H1 (cell line): ENCODE measurements at regions not wholly inside any gene's neighbourhood (a gene's known extent, or its start where the extent isn't known, plus 50 kb on each side); places are given as distances from the start of the nearest gene placed in this dataset.

Experiments
- CTCF ChIA-PET: fragments of 300-600 bp; sonication (Branson Sonifier 250); formaldehyde crosslinking; loops from one replicate; lab custom pipeline; 2021; ENCODE audit not compliant: partially characterized antibody; lab: Charles Lee
- POLR2A ChIA-PET: fragments of 300-600 bp; sonication (Branson Sonifier 250); formaldehyde crosslinking; loops from one replicate; lab custom pipeline; 2021; ENCODE audit warnings: inconsistent platforms; ENCODE audit not compliant: partially characterized antibody; lab: Charles Lee
- DNase-seq, 2 experiments: peaks; one replicate each; pipeline versions ENCODE4 v3.0.0 to v3.0.0-alpha.2; 2010 to 2022; ENCODE audit warnings: low spot score in 2 of 2, low read depth in 1 of 2, mixed read lengths in 1 of 2
- FAIRE-seq: peaks from 2 replicates; lab custom pipeline; 2011; peaks lifted over from hg19 to GRCh38; lab: Jason Lieb, UNC
- H2AFZ ChIP-seq: 2 replicates; pipeline ENCODE4 v1.8.1; 2012; ENCODE audit warnings: low read length, inconsistent platforms
- H2AK5ac ChIP-seq: 2 replicates; pipeline ENCODE4 v1.6.1; 2013; ENCODE audit warnings: low read depth, low read length
- H2BK120ac ChIP-seq: replicated peaks from 2 replicates; pipeline ENCODE3; 2013; ENCODE audit warnings: low read depth, low read length, inconsistent platforms
- H2BK12ac ChIP-seq: 2 replicates; pipeline ENCODE4 v1.6.1; 2013; ENCODE audit warnings: low read depth, low read length
- H2BK15ac ChIP-seq: 2 replicates; pipeline ENCODE4 v1.6.1; 2013; ENCODE audit warnings: low read length
- H2BK20ac ChIP-seq: 2 replicates; pipeline ENCODE4 v1.6.1; 2013; ENCODE audit warnings: low read length
- H2BK5ac ChIP-seq: 2 replicates; pipeline ENCODE4 v1.6.1; 2013; ENCODE audit warnings: low read depth, low read length
- H3K14ac ChIP-seq: 2 replicates; pipeline ENCODE4 v1.6.1; 2013; ENCODE audit warnings: inconsistent platforms; ENCODE audit not compliant: insufficient read length
- H3K18ac ChIP-seq: 2 replicates; pipeline ENCODE4 v1.6.1; 2013; ENCODE audit warnings: low read length; ENCODE audit errors: extremely low read depth
- H3K23ac ChIP-seq: 2 replicates; pipeline ENCODE4 v1.6.1; 2013; ENCODE audit warnings: inconsistent platforms; ENCODE audit not compliant: insufficient read length
- H3K23me2 ChIP-seq: 2 replicates; pipeline ENCODE4 v1.6.1; 2013; ENCODE audit warnings: low read depth, low read length
- H3K27ac ChIP-seq: 2 replicates; pipeline ENCODE4 v1.6.1; 2011; ENCODE audit warnings: low read depth, low read length, inconsistent platforms
- H3K27me3 ChIP-seq, 4 experiments: replicated peaks in 1 of 4; 1 replicate in 1 of 4; 2 replicates in 3 of 4; pipeline versions ENCODE4 v1.6.1 to v1.8.1; 2011 to 2013; ENCODE audit warnings: low read length in 3 of 4, mild to moderate bottlenecking in 3 of 4, inconsistent platforms in 2 of 4, mixed read lengths in 2 of 4, moderate library complexity in 1 of 4; ENCODE audit not compliant: control insufficient read depth in 3 of 4, insufficient read depth in 3 of 4; ENCODE audit errors: extremely low read depth in 1 of 4
- H3K36me3 ChIP-seq, 4 experiments: 2 replicates each; pipeline versions ENCODE4 v1.6.1 to v1.8.1; 2011 to 2013; ENCODE audit warnings: mild to moderate bottlenecking in 4 of 4, low read length in 3 of 4, moderate library complexity in 2 of 4, control low read depth in 1 of 4, inconsistent platforms in 1 of 4; ENCODE audit not compliant: insufficient read depth in 4 of 4, control insufficient read depth in 2 of 4
- H3K4ac ChIP-seq: replicated peaks from 2 replicates; pipeline ENCODE3; 2013; ENCODE audit warnings: low read length, low read depth, mixed read lengths, inconsistent platforms; ENCODE audit not compliant: insufficient read length
- H3K4me1 ChIP-seq, 4 experiments: replicated peaks in 1 of 4; 1 replicate in 1 of 4; 2 replicates in 3 of 4; pipeline versions ENCODE4 v1.6.1 to v1.8.1; 2011 to 2013; ENCODE audit warnings: low read length in 3 of 4, inconsistent platforms in 2 of 4, mixed read lengths in 1 of 4; ENCODE audit not compliant: insufficient read depth in 4 of 4, control insufficient read depth in 3 of 4
- H3K4me2 ChIP-seq, 2 experiments: 2 replicates each; pipeline versions ENCODE4 v1.6.1 to v1.8.1; 2011 to 2013; ENCODE audit warnings: low read depth in 2 of 2, low read length in 2 of 2, control low read depth in 1 of 2, inconsistent platforms in 1 of 2, mild to moderate bottlenecking in 1 of 2; ENCODE audit not compliant: insufficient read depth in 1 of 2
- H3K4me3 ChIP-seq, 4 experiments: fragments of 200-600, 300-600 bp in 1 of 4; sonication (generic), shearing (Covaris generic), sonication (Bioruptor Twin) in 1 of 4; 2 replicates each; pipeline versions ENCODE4 v1.5.1 to v1.8.1; 2011 to 2016; ENCODE audit warnings: low read length in 4 of 4, low read depth in 3 of 4, control low read depth in 2 of 4, inconsistent platforms in 2 of 4, mild to moderate bottlenecking in 2 of 4, mixed read lengths in 1 of 4, moderate library complexity in 1 of 4; ENCODE audit not compliant: insufficient read depth in 2 of 4; ENCODE audit errors: extremely low read depth in 1 of 4
- H3K56ac ChIP-seq: replicated peaks from 2 replicates; pipeline ENCODE3; 2013; ENCODE audit warnings: low read depth, mild to moderate bottlenecking, mixed read lengths, low read length, inconsistent platforms; ENCODE audit not compliant: insufficient read length
- H3K79me1 ChIP-seq: 2 replicates; pipeline ENCODE4 v1.6.1; 2013; ENCODE audit warnings: low read depth, low read length, control low read depth
- H3K79me2 ChIP-seq, 2 experiments: 2 replicates each; pipeline versions ENCODE4 v1.6.1 to v1.8.1; 2012 to 2013; ENCODE audit warnings: low read length in 2 of 2, mild to moderate bottlenecking in 2 of 2, inconsistent platforms in 1 of 2; ENCODE audit not compliant: insufficient read depth in 2 of 2, control insufficient read depth in 1 of 2
- H3K9ac ChIP-seq, 4 experiments: replicated peaks in 1 of 4; 1 replicate in 1 of 4; 2 replicates in 3 of 4; pipeline versions ENCODE4 v1.6.1 to v1.8.1; 2011 to 2013; ENCODE audit warnings: low read depth in 3 of 4, low read length in 3 of 4, control low read depth in 2 of 4, mild to moderate bottlenecking in 2 of 4, moderate library complexity in 2 of 4, inconsistent platforms in 1 of 4; ENCODE audit errors: extremely low read depth in 1 of 4
- H3K9me3 ChIP-seq, 2 experiments: 2 replicates each; pipeline versions ENCODE4 v1.6.1 to v1.8.1; 2012 to 2013; ENCODE audit warnings: mild to moderate bottlenecking in 2 of 2, moderate library complexity in 2 of 2, control low read depth in 1 of 2, inconsistent platforms in 1 of 2, low read depth in 1 of 2, low read length in 1 of 2, mixed read lengths in 1 of 2; ENCODE audit not compliant: insufficient read depth in 2 of 2
- H4K20me1 ChIP-seq, 2 experiments: replicated peaks in 1 of 2; 2 replicates each; pipeline versions ENCODE3 to v1.8.1; 2011 to 2013; ENCODE audit warnings: inconsistent platforms in 2 of 2, low read length in 2 of 2, mild to moderate bottlenecking in 1 of 2; ENCODE audit not compliant: insufficient read depth in 2 of 2, control insufficient read depth in 1 of 2
- H4K5ac ChIP-seq: 2 replicates; pipeline ENCODE4 v1.6.1; 2013; ENCODE audit warnings: low read length, low read depth, mixed read lengths, inconsistent platforms; ENCODE audit not compliant: insufficient read length
- H4K8ac ChIP-seq: 2 replicates; pipeline ENCODE4 v1.8.0; 2013; ENCODE audit warnings: mild to moderate bottlenecking, moderate library complexity, low read length, inconsistent platforms; ENCODE audit not compliant: insufficient read depth; ENCODE audit errors: extremely low read depth
- H4K91ac ChIP-seq: replicated peaks from 2 replicates; pipeline ENCODE3; 2013; ENCODE audit warnings: low read length, mixed read lengths, inconsistent platforms; ENCODE audit not compliant: insufficient read length
- CHD1 ChIP-seq: IDR thresholded peaks from 2 replicates; pipeline ENCODE4 v1.6.1; 2012; ENCODE audit warnings: low read depth, low read length, improper control_type of control experiment
- FOSL1 ChIP-seq: IDR thresholded peaks from 2 replicates; pipeline ENCODE4 v1.6.1; 2011; ENCODE audit warnings: mild to moderate bottlenecking, low read depth, low read length, moderate library complexity; ENCODE audit not compliant: insufficient read depth
- HDAC2 ChIP-seq, 2 experiments: fragments of 300-600 bp in 1 of 2; sonication (generic) in 1 of 2; IDR thresholded peaks; 2 replicates each; pipeline ENCODE4 v1.6.1; 2011 to 2012; ENCODE audit warnings: low read depth in 2 of 2, low read length in 2 of 2, mild to moderate bottlenecking in 2 of 2, moderate library complexity in 2 of 2, borderline replicate concordance in 1 of 2, inconsistent platforms in 1 of 2
- POLR2AphosphoS5 ChIP-seq: IDR thresholded peaks from 2 replicates; pipeline ENCODE4 v1.6.1; 2011; ENCODE audit warnings: low read depth, low read length
- SIRT6 ChIP-seq: IDR thresholded peaks from one replicate; pipeline ENCODE4 v1.7.1; 2012; ENCODE audit warnings: low read length, inconsistent platforms
- SRF ChIP-seq: IDR thresholded peaks from 2 replicates; pipeline ENCODE4 v1.6.1; 2011; ENCODE audit warnings: mild to moderate bottlenecking, low read depth, low read length, moderate library complexity
- TCF12 ChIP-seq: IDR thresholded peaks from 2 replicates; pipeline ENCODE4 v1.6.1; 2011; ENCODE audit warnings: low read depth, mild to moderate bottlenecking, low read length
- TEAD4 ChIP-seq: IDR thresholded peaks from 2 replicates; pipeline ENCODE4 v1.6.1; 2012; ENCODE audit warnings: low read depth, low read length, inconsistent platforms, mixed read lengths
- WGBS, 2 experiments: shearing (Covaris generic) in 1 of 2; methylation state at CpG; one replicate each; pipeline versions ENCODE4 v1.1.6 to v1.1.7; 2013 to 2015; ENCODE audit warnings: low lambda C conversion rate in 2 of 2, mixed read lengths in 2 of 2, inconsistent platforms in 1 of 2, low coverage in 1 of 2, missing lambda C conversion rate in 1 of 2; ENCODE audit not compliant: insufficient replicate concordance in 2 of 2, insufficient coverage in 1 of 2, insufficient read length in 1 of 2; ENCODE audit errors: extremely low coverage in 1 of 2, missing lambda C conversion rate in 1 of 2; 5-methylcytosine and 5-hydroxymethylcytosine counted together

GRCh38 chr3:80870476-80871041, 890.9 kb downstream of the GBE1 start:
- Histone ChIP-seq H3K4ac (no peak overlapping the region), H3K79me1 (no peaks in the 10 kb centered on the region), H4K91ac (no peak overlapping the region), H2BK20ac (no peak overlapping the region), H3K4me1 (no peaks in the 10 kb centered on the region), H3K9ac (no peak overlapping the region), H3K56ac (no peak overlapping the region), H3K27me3 (no peaks in the 10 kb centered on the region), H4K20me1 (no peaks in the 10 kb centered on the region), H3K9me3 (peaks cover 5 to 12% of the 10 kb centered on the region in 2 experiments; a peak in 3 of 4 replicates), H3K18ac (no peak overlapping the region), H2BK5ac (no peak overlapping the region), H2AK5ac (no peak overlapping the region), H3K27ac (no peak overlapping the region), H2AFZ (no peak overlapping the region), H3K23ac (no peak overlapping the region), H2BK120ac (no peak overlapping the region), H4K8ac (peak overlapping the region; percentile 71; the same call in 1 of the 2 replicates), H3K14ac (no peak overlapping the region), H3K36me3 (no peaks in the 10 kb centered on the region), H3K4me3 (no peak overlapping the region), H4K5ac (no peak overlapping the region), H3K79me2 (no peaks in the 10 kb centered on the region), H3K23me2 (no peaks in the 10 kb centered on the region), H2BK12ac (no peak overlapping the region), H2BK15ac (no peak overlapping the region), H3K4me2 (no peak overlapping the region)
- ChIA-PET CTCF (interaction anchor here (0.6 kb wide), 1 partner anchor 1219 kb away, joined by 3 read pairs; no protein-coding TSS in a partner anchor), POLR2A (no interaction called here)
- 95% methylated on average over 4 of the region's 4 CpGs; no CpG with 5 or more reads in 1 of the 2 experiments for WGBS, 2 experiments
- no peak for FAIRE-seq
- TF ChIP-seq POLR2AphosphoS5 (no peak), TCF12 (no peak), SRF (no peak), CHD1 (no peak), TEAD4 (no peak), HDAC2 (IDR thresholded peaks at IDR 0.05; ENCODE audit: borderline replicate concordance in 1 of 2, low read depth in 2 of 2, low read length in 2 of 2) (no peak), SIRT6 (no peak), FOSL1 (no peak)
- DNase-seq, result no peak
